COR-L47 (cell line): ENCODE measurements at regions not wholly inside any gene's neighbourhood (a gene's known extent, or its start where the extent isn't known, plus 50 kb on each side); places are given as distances from the start of the nearest gene placed in this dataset.

Experiments used
- DNase-seq: peaks from one replicate; lab custom pipeline; 2025; lab: John Stamatoyannopoulos, UW

GRCh38 chr2:21515903-21516302 lies 392.1 kb downstream of the TDRD15 start:
- no peak for DNase-seq

GRCh38 chr2:21519412-21519811 lies 395.6 kb downstream of the TDRD15 start:
- DNase-seq: no peak

- DNase-seq: no peak
Observed at GRCh38 chr2:21519821-21520220, 396.1 kb downstream of the TDRD15 start.

- no peak for DNase-seq
Observed at GRCh38 chr2:21535826-21536225, 412.1 kb downstream of the TDRD15 start.

- no peak for DNase-seq
Observed at GRCh38 chr2:21539685-21540084, 415.9 kb downstream of the TDRD15 start.

- no peak for DNase-seq
Observed at GRCh38 chr2:21543630-21544029, 419.9 kb downstream of the TDRD15 start.

- no peak for DNase-seq
Observed at GRCh38 chr2:21544392-21544791, 420.6 kb downstream of the TDRD15 start.

GRCh38 chr2:21552981-21553380 lies 429.2 kb downstream of the TDRD15 start:
- DNase-seq: no peak

GRCh38 chr2:21559351-21559750 lies 435.6 kb downstream of the TDRD15 start:
- no peak for DNase-seq

- DNase-seq: no peak
Observed at GRCh38 chr2:21561965-21562364, 438.2 kb downstream of the TDRD15 start.

GRCh38 chr2:21567395-21567794 lies 443.6 kb downstream of the TDRD15 start:
- no peak for DNase-seq

GRCh38 chr2:21571686-21572085 lies 447.9 kb downstream of the TDRD15 start:
- no peak for DNase-seq

GRCh38 chr2:21580391-21580790 lies 456.6 kb downstream of the TDRD15 start:
- no peak for DNase-seq

GRCh38 chr2:21585881-21586280 lies 462.1 kb downstream of the TDRD15 start:
- DNase-seq: no peak

GRCh38 chr2:21590026-21590690 lies 466.4 kb downstream of the TDRD15 start:
- no peak for DNase-seq

GRCh38 chr2:21591926-21592325 lies 468.2 kb downstream of the TDRD15 start:
- no peak for DNase-seq

- DNase-seq: no peak
Observed at GRCh38 chr2:21599417-21599816, 475.6 kb downstream of the TDRD15 start.

GRCh38 chr2:21602789-21603188 lies 479.0 kb downstream of the TDRD15 start:
- no peak for DNase-seq

GRCh38 chr2:21607572-21607971 lies 483.8 kb downstream of the TDRD15 start:
- no peak for DNase-seq

GRCh38 chr2:21610304-21610703 lies 486.5 kb downstream of the TDRD15 start:
- no peak for DNase-seq

- DNase-seq: no peak
Observed at GRCh38 chr2:21617885-21618434, 494.2 kb downstream of the TDRD15 start.

GRCh38 chr2:21620771-21621170 lies 497.0 kb downstream of the TDRD15 start:
- DNase-seq: no peak

GRCh38 chr2:21627938-21628337 lies 504.2 kb downstream of the TDRD15 start:
- no peak for DNase-seq

- DNase-seq: no peak
Observed at GRCh38 chr2:21633015-21633414, 509.2 kb downstream of the TDRD15 start.
